ENCODE measurements at regions not wholly inside any gene's neighbourhood (a gene's known extent, or its start where the extent isn't known, plus 50 kb on each side); places are given as distances from the start of the nearest gene placed in this dataset.

GRCh38 chr7:79810916-79811315, 323.7 kb upstream of the GNAI1 start:
- TF ChIP-seq CTCF (IDR thresholded peaks at IDR 0.05; ENCODE audit: low read length), result no peak
- no peak for TF ChIP-seq EZH2phosphoT487 (IDR thresholded peaks at IDR 0.05; ENCODE audit: low read length)
- TF ChIP-seq EZH2 (optimal IDR thresholded peaks at IDR 0.05; ENCODE audit: low read depth, low read length), result no peak
